Endothelial cell of hepatic sinusoid (primary cell): ENCODE measurements at regions not wholly inside any gene's neighbourhood (a gene's known extent, or its start where the extent isn't known, plus 50 kb on each side); places are given as distances from the start of the nearest gene placed in this dataset.

Experiments
- in situ Hi-C: cut with HindIII; loops from 2 replicates; pipeline ENCODE4 v1.10.0; 2017; ENCODE audit warnings: low sequenced_read_pairs

- in situ Hi-C loops = no loop called here
Observed at GRCh38 chr2:6748406-6749067, 117.2 kb downstream of the CMPK2 start.

DNA sequence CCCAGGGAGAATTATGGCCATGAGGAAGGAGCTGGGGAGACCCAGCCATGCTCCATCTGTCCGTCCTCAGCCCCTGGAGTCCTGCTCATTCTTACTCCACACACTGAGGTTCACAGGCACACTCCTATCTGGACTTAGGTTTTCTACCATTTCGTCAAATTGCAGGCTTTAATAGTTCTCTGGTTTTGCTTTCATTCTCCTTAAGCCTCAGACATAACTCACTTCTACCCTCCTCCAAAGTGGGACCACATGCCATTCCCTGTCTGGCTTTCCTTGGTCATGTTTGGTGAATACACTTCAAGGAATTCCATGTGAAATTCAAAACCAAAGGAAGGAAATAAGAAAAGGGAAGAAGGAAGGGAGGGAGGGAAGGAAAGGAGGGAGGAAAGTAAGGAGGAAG lies 115.7 kb downstream of the CMPK2 start:
- in situ Hi-C loops = no loop called here

DNA sequence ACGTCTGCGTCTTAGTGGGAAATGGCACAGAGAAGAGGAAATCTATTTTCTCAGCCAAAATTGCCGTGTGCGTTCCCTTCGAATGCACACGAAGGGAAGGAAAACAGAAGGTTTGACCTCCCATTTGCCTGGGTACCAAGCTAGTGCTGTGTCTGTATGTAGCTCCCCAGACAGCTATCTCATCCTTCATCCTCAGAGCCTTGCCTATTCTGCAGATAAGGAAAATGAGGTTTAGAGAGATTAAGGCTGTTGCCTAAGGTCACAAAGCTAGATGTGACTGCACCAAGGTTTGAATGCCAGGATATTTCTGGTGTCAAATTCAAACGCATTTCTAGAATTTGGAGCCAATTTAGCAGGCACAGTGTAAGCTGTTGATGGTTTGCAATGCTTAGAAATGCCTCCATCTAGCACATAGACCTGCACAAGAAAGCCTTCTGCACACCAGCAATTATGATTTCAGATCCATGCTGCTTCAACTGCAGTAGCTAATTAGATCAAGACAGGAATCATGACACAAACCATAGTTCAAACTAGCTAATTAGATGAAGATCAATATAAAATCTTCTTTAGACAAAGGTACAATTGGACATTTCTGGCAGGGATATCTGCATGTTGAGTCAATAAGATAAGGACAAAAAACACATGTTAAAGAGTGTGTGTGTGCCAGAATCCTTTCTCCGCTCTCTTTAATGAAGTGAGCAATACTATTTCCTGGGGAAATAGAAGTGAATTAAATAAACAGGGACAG lies 115.1 kb downstream of the CMPK2 start:
- in situ Hi-C loops = no loop called here

DNA sequence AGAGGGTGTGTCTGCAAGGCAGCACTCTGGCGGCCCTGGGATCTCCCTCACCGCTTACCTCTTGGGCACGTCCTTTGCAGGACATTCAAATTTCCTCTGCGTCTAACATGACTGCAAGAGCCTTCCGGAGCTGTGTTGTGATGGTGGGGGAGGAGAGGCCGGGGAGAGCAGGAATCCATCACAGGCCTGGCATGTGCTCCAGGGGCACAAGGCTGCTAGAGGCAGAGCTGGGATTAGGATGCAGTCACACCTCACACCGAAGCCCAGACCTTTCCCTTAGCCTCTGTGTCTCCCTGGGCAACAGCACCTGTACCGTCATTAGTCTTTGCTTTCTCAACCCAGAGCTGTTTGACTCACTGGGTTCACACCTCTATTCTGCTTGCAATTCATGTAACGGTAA lies 111.3 kb downstream of the CMPK2 start:
- in situ Hi-C loops = no loop called here

DNA sequence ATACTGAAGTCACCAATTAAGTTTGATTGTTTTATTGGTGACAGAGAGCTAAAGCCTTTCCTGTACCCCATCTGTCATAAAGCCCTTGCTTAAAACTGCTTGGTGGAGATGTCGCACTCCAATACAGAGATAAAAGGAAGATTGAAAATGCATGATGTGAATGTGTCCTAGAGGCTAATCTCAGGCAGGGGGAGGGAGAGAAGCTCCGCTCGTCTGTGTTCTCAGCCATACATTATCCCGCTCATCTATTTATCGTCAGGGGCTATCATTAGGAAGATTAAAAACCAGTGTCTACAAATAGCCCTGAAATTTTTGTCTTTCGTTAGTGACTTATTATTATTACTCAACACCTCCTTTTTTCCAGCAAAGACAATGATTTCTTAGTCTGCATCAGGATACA lies 110.3 kb downstream of the CMPK2 start:
- in situ Hi-C loops = no loop called here

GRCh38 chr2:6757215-6757614 lies 108.5 kb downstream of the CMPK2 start:
- in situ Hi-C loops = no loop called here

DNA sequence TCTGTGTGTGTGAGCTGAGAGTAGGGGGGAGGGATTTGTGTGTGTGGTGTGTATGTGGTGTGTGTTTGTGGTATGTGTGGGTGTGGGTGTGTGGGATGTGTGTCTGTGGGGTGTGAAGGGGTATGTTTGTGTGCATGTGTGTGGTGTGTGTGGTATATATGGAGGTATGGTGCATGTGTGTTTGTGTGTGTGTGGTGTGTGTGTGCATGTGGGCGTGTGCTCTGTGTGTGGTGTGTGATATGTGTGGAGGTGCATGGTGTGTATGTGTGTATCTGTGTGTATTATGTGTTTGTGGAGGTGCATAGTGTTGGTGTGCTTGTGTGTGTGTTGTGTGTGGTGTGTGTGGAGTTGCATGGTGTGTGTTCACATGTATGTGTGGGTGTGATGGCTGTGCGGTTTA lies 106.0 kb downstream of the CMPK2 start:
- in situ Hi-C loops = no loop called here

DNA sequence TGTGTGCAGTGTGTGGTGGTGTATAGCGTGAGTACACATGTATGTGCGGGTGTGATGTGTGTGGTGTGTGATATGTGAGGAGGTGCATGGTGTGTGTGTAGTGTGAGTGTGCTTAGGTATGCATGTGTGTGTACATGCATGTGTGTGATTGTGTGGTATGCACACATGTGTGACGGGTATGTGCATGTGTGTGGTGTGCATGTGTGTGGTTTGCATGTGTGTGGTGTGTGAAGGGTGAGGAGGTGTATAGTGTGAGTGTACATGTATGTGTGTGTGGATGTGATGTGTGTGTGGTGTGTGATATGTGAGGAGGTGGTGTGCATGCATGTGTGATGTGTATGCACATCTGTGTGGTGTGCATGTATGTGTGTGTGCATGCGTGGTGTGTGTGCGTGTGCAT lies 105.6 kb downstream of the CMPK2 start:
- in situ Hi-C loops = no loop called here

DNA sequence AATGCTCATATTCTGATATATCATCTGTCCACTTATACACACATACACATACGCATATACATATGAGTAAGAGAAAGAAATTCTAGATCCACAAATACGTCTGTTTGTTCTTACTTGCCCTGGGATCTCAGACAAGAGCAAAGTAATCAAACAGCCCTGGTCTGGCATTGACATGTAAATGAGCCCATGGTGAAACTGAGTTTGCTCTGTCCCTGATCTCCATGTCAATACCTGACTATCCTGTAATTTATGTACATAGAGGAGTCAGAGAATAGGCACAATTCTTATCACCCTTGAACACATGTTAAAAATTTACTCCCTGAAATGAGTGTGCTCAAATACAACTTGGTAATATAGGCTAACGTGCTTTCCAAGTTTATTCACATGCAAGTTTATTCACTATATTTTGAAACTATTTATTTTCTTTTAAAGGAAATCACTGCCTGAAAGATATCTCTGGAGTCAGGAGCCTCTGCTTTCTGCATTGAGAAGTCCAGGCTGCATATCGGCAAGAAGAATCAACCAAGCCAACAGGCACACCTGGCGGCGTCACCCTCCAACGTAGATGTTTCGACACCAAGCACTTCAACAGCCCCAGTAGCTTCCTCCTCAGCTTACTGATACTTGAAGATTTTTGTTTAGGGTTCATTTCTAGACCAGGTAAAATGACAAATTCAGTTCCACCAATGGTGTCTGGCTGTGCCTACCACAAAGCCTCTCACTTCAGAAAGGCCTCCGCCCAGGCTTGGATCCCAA lies 100.6 kb downstream of the CMPK2 start:
- in situ Hi-C loops = no loop called here

DNA sequence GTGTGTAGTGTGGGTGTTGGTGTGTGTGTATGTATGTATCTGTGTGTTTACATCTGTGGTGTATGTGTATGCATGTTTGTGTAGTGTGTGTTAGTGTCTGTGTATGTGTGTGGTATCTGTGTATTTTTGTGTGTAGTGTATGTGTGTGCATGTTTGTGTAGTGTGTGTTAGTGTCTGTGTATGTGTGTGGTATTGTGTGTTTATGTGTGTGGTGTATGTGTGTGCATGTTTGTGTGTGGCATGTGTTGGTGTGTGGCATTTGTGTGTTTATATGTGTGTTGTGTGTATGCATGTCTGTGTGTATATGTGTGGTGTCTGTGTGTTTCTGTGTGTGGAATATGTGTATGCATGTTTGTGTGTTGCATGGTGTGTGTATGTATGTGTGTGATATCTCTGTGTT lies 96.4 kb downstream of the CMPK2 start:
- in situ Hi-C loops = no loop called here

DNA sequence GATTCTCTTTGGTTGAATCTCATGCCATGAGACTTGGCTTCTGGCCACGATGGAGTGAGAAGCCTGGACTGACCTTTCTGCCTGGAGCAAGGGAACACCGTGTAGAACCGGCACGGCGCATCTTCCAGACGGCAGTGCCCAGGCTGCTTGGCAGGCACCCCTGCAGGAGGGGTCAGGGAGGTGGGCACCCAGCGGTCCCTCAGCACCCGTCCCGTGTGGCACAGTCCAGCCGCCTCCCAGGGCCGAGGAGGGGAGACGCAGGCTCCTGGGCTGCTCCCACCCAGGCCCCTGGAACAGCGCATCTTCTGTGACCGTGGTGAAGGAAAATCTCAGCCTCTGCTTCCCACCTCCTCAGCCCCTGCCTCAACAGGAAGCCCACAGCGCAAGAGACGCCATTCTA lies 95.7 kb downstream of the CMPK2 start:
- in situ Hi-C loops = no loop called here

DNA sequence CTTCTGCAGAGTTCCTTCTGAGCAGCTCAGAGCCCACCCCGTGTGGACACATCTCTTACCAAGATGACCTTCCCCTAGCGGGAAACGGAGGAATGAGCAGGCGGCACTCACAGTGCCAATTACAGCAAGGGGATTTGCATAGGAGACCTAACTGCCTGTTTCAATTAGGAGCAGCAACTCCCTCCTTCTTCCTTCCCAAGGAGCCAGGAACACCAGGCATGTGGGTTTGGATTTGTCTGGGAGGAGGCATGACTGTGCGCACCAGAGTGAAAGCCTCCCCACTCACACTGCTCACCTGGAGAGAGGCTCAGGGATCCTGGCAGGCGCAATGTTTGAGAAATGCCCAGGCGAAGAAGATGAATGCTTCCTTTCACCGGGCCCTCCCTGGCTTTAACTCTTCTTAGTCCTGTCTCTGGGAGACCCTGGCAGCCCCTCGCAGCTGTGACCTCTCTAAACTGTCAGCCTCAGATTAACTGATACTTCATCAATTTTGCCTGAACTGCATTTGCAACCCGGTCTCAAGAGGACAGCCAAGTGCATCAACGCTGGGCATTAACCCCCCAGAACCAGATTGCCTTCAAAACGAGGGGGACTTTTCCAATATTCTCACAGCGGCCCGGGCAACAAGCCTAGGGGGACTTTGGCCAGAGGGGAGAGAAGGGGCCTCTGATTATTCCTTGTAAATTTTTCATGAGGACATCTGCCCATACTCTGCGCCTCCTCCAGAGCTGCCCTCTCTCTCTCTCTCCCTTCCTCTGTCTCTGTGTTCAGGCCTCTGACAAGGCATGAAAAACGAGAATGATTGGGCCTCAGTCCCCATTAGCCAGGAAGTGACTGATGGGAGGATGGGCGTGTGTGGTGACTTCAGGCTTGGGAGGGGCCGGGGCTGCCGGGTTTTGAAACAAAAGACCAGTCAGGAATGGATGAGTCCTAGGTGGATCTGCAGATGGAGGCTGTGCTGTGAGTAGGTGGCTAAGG lies 93.8 kb downstream of the CMPK2 start:
- in situ Hi-C loops = no loop called here

GRCh38 chr2:6773007-6773693 lies 92.6 kb downstream of the CMPK2 start:
- in situ Hi-C loops = no loop called here

DNA sequence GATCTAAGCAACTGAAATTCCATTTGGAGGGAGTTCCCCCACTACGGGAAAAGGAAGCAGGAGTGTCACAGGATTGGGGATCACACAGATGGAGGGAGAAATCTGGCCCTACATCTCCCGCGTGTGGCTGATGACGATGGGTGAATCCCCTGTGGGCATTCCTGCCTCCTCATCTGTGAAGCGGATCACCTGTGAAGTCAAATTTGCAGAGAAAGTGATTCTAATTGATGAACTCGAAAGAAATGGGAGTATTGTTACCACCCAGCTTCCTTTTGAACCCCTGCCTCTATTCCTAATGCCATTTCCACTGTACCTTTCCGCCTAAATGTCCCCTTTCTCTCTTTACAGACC lies 92.0 kb downstream of the CMPK2 start:
- in situ Hi-C loops = no loop called here

DNA sequence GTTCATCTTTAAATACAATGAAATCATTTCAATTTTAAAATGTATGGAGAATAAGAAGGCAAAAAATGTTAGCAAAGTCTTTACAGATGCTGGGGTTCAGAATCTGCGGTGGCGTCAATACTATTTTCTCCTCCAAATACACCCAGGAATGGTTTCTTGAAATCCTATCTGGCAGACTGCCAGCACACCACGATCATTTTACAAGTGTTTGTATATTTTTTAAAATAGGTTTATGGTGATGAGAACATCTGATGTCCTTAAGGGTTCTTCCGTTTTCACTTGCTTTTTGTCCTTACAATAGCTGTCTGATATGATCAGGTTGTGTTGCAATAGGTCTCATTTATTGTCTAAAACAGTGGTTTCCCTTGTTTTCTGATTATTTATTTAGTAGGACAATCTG lies 89.6 kb downstream of the CMPK2 start:
- in situ Hi-C loops = no loop called here

DNA sequence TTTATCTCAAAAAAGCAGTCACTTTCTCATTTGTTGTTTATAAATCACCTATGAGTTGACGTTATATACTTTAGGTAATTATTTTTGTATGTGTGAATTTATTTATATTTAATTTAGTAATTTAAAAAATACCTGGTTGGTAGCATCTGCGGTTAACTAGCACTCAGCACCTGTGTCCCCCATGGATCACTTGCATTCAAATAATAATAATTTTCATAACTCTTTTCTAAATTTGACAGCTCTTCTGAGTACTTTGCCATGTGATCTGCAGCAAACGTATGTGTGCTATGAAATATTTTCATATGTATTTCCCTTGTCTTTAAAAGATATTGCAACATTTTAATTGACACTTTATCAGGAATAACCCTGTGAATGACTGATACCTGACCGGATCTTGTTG lies 88.1 kb downstream of the CMPK2 start:
- in situ Hi-C loops = no loop called here

DNA sequence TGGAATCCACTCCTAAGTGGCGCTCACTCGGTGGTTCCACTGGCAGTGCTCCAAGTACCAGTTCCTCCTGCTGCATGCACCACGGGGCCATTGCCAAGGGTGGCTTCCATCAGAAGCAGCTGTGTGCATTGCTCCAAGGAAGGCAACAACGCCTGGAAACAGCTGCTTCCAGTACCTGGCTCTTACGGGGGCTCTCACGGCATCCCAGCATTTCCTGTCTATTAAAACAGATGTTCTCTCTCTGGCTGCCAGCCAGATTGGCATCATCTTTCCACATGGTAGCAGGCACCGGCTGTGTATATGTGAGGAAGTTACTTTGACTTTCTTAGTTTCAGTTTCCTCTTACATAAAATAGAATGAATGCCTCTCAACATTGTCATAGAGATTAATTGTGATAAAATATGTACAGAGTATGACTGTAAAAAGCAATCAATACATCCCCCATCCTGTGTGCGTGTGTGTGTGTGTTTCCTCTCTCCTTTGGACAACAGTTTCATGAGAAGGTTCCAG lies 84.9 kb downstream of the CMPK2 start:
- in situ Hi-C loops = no loop called here

- in situ Hi-C loops = no loop called here
Observed at GRCh38 chr2:6782517-6783237, 83.0 kb downstream of the CMPK2 start.

- in situ Hi-C loops = no loop called here
Observed at GRCh38 chr2:6783238-6783614, 82.5 kb downstream of the CMPK2 start.

DNA sequence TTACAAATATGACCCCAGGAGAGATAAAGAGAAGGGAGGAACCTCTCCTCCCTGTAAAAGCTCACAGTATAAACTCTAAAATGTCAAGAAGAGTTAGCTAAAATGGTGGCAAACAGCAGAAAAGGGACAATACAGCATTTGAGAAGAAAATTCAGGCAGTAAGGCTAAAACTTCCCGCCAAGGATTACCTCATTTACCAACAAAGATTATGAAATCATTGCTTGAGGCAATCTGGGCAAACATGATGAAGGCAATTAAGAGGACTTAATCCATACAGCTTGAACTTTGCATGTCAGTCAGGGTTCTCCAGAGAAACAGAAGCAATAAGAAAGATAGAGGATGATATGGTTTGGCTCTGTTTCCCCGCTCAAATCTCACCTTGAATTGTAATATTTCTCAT lies 81.4 kb downstream of the CMPK2 start:
- in situ Hi-C loops = no loop called here
